HG03378 (cell line): ENCODE measurements at regions not wholly inside any gene's neighbourhood (a gene's known extent, or its start where the extent isn't known, plus 50 kb on each side); places are given as distances from the start of the nearest gene placed in this dataset.
"Not testable (repeated sequence)": the region's sequence is repeated elsewhere in the genome, so short reads cannot be mapped to it uniquely, and the experiment has no call there.

ENCODE experiments used
- ATAC-seq: cut with Tn5 transposase; IDR thresholded peaks from one replicate; pipeline ENCODE4 v1.9.1; 2021; ENCODE audit warnings: mild to moderate bottlenecking, moderate library complexity; ENCODE audit not compliant: unreplicated experiment

GRCh38 chr2:18047896-18048657 lies 169.6 kb downstream of the KCNS3 start:
- no peak for ATAC-seq

DNA sequence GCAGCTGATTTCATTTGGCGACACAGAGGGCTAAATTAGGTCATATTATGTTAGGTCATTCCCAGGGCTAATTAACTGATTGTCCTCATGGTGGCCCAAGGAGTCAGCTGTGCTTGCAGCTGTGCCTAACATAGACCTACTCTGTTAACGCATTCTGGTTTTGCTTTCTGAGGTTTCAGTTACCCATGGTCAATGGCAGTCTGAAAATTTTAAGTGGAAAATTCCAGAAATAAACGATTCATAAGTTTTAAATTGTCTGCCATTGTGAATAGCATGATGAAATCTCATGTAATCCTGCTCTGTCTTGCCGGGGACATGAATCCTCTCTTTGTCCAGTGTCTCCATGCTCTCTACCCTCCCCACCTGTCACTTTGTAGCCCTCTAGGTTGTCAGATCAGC lies 168.7 kb downstream of the KCNS3 start:
- ATAC-seq: no peak

DNA sequence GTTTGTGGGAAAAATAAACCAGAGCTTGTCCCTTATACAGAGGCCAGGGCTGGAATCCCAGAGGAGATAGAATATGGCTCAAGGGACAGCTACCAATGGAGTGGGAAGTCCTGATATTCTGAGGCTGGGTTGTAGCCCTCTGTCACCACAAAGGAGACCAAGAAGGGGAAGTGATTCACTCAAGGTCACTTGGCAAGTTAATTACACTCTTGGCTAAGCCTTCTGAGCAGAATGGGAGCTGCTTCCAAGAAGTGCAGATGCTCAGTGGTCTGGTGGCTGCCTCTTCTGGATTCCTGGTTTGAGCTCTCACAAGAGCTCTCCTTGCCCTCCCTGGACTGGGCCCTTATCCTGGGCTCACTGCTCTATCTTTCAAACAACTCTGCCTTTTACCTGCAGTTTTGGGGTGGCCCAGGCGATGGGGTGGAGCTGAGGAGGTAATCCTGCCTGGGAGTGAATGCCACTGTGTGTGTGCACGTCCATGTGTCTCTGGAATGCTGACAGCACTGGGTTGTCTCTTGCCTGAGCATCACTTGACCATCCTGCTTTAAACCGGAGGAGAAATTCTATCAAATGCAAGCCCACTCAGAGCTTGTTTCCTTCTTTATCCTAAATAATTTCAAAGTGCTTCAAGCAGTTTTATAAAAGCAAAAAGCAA lies 168.2 kb downstream of the KCNS3 start:
- no peak for ATAC-seq

DNA sequence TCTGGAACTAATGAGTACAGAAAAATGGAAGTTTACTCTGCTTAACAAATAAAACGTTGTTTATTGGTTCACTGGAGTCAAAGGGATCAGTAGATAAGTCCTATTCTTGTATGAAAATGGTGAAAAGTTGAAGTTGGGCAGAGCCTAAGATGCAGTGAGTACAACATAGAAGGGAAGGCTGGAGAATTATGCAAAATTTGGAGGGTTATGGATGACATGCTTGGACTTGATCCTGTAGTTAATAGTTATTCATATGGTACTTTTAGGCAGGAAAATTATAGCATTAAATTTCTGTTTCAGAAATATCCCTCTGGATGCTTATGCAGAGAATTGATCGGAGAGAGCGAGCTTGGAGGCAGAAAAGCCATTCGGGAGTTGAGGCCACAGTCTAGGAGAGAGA lies 167.6 kb downstream of the KCNS3 start:
- no peak for ATAC-seq

- no peak for ATAC-seq
Observed at GRCh38 chr2:18045230-18045629, 166.8 kb downstream of the KCNS3 start.

DNA sequence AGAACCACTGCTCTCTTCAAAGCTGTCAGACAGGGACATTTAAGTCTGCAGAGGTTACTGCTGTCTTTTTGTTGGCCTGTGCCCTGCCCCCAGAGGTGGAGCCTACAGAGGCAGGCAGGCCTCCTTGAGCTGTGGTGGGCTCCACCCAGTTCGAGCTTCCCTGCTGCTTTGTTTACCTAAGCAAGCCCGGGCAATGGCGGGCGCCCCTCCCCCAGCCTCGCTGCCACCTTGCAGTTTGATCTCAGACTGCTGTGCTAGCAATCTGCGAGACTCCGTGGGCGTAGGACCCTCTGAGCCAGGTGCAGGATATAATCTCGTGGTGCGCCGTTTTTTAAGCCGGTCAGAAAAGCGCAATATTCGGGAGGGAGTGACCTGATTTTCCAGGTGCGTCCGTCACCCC lies 138.9 kb downstream of the KCNS3 start:
- ATAC-seq: not testable (repeated sequence)

DNA sequence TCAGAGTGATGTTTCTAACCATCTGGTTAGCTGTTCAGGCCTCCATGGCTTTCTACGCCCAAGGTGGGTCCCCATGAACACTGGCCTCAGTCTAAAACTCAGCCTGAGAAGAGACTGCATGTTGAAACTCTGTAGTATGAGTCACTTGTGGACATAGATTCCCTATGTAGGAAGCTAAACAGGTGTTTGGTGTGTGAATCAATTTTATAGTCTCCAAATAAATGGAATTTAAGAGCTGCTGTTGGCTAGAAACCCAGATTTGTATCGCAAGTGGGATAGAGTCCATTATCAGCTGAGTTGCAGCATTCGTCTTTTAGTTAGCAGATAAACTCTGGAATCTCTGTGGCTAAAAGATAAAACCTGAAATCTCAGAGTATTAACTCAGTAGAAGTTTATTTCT lies 131.4 kb downstream of the KCNS3 start:
- no peak for ATAC-seq

GRCh38 chr2:18005411-18005810 lies 126.9 kb downstream of the KCNS3 start:
- no peak for ATAC-seq

- no peak for ATAC-seq
Observed at GRCh38 chr2:18001671-18002070, 123.2 kb downstream of the KCNS3 start.

GRCh38 chr2:17996978-17997377 lies 118.5 kb downstream of the KCNS3 start:
- ATAC-seq: no peak

DNA sequence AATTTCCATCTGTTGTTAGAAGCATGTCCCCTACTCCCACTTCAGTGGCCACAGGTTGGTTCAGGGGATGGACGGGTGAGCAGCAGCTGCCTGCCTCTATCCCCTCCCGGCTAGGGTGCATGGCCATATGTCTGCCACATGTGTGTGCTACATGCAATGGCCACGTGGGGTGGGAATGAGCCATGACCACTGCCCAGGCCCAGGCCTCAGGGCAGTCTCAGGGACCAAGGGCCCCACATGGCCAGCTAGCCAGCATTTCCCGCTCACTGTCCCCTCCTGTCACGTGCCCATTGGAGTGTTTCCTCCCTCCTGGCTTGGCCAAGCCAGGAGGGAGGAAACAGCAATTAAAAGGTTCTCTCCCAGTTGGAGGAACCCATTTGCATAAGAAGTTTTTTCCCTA lies 117.1 kb downstream of the KCNS3 start:
- no peak for ATAC-seq
